Endodermal cell (in vitro differentiated cells): ENCODE measurements at regions not wholly inside any gene's neighbourhood (a gene's known extent, or its start where the extent isn't known, plus 50 kb on each side); places are given as distances from the start of the nearest gene placed in this dataset.

Experiments used
- DNase-seq: peaks from one replicate; pipeline ENCODE4 v3.0.0-alpha.2; 2017
- H3K27ac ChIP-seq: 2 replicates; pipeline ENCODE4 v1.5.1; 2013; ENCODE audit warnings: mild to moderate bottlenecking, low read depth, low read length, moderate library complexity
- H3K27me3 ChIP-seq: 2 replicates; pipeline ENCODE4 v1.6.1; 2013; ENCODE audit warnings: mild to moderate bottlenecking, low read length, moderate library complexity; ENCODE audit not compliant: insufficient read depth, control insufficient read depth, poor library complexity, severe bottlenecking
- H3K36me3 ChIP-seq: 2 replicates; pipeline ENCODE4 v1.7.0; 2013; ENCODE audit warnings: mild to moderate bottlenecking, low read length, moderate library complexity; ENCODE audit not compliant: control insufficient read depth, insufficient read depth
- H3K4me1 ChIP-seq: one replicate; pipeline ENCODE4 v1.7.0; 2013; ENCODE audit warnings: low read length; ENCODE audit not compliant: control insufficient read depth, insufficient read depth
- H3K4me3 ChIP-seq: 2 replicates; pipeline ENCODE4 v1.5.1; 2013; ENCODE audit warnings: mild to moderate bottlenecking, low read length, moderate library complexity
- H3K9ac ChIP-seq: 2 replicates; pipeline ENCODE4 v1.6.1; 2013; ENCODE audit warnings: mild to moderate bottlenecking, low read length, moderate library complexity; ENCODE audit not compliant: poor library complexity, severe bottlenecking; ENCODE audit errors: extremely low read depth
- H3K9me3 ChIP-seq: 2 replicates; pipeline ENCODE4 v1.6.1; 2013; ENCODE audit warnings: mild to moderate bottlenecking, low read length, moderate library complexity; ENCODE audit not compliant: control insufficient read depth
- H3K27ac Mint-ChIP-seq: 2 replicates; pipeline ENCODE4 v1.8.0; 2020; ENCODE audit warnings: mixed read lengths
- H3K27me3 Mint-ChIP-seq: 2 replicates; pipeline ENCODE4 v1.8.0; 2021; ENCODE audit warnings: mild to moderate bottlenecking, mixed read lengths; ENCODE audit not compliant: insufficient read depth
- H3K36me3 Mint-ChIP-seq: 2 replicates; pipeline ENCODE4 v1.8.0; 2020; ENCODE audit warnings: low read depth, mixed read lengths
- H3K4me1 Mint-ChIP-seq: 2 replicates; pipeline ENCODE4 v1.8.0; 2020; ENCODE audit warnings: mixed read lengths
- H3K4me3 Mint-ChIP-seq: 2 replicates; pipeline ENCODE4 v1.8.0; 2020; ENCODE audit warnings: mild to moderate bottlenecking, moderate library complexity, mixed read lengths
- H3K9me3 Mint-ChIP-seq: 2 replicates; pipeline ENCODE4 v1.8.0; 2020; ENCODE audit warnings: mild to moderate bottlenecking, mixed read lengths
- WGBS, 2 experiments: methylation state at CpG; one replicate each; pipeline versions ENCODE4 v1.1.5 to v1.1.7; 2013; ENCODE audit warnings: missing lambda C conversion rate in 2 of 2, mixed read lengths in 1 of 2; ENCODE audit not compliant: insufficient coverage in 1 of 2, insufficient read length in 1 of 2; 5-methylcytosine and 5-hydroxymethylcytosine counted together
- TF ChIP-seq, protein P1 (sequence below): fragments of 200-600 bp; sonication (generic); conservative IDR thresholded peaks from 2 replicates; pipeline ENCODE4 v1.5.0; 2021; ENCODE audit warnings: antibody characterized with exemption, mild to moderate bottlenecking

GRCh38 chr7:81516898-81517297, 252.9 kb downstream of the HGF start:
- H3K4me3 ChIP-seq: no peak overlapping the region

DNA sequence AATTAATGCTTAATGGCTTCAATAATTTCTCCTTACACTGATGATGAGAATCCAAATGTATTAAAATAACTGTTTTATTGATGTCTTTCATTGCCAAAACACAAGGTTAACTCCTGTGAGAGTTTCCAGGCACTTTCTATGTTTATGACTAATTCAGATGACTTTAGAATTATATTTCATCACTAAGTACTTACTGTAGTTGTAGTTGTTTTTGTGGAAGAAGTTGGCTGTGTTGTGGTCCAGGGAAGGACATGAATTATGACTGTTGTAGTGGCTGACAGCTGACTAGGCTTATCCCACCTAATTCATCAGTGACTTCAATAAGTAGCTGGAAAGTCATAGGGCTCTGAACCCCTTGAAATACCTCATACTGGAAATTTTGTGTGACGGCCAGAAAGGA, 254.8 kb downstream of the HGF start:
- peaks cover 3% of the 10 kb centered on the region for H3K4me1 Mint-ChIP-seq
- 89% methylated on average over 1 of the region's 1 CpG; no CpG with 5 or more reads in 1 of the 2 experiments for WGBS, 2 experiments

More at GRCh38 chr7:81516898-81517297, 252.9 kb downstream of the HGF start:
- no peak overlapping the region for H3K4me3 Mint-ChIP-seq
- no peaks in the 10 kb centered on the region for H3K36me3 ChIP-seq
- TF ChIP-seq, protein P1, sequence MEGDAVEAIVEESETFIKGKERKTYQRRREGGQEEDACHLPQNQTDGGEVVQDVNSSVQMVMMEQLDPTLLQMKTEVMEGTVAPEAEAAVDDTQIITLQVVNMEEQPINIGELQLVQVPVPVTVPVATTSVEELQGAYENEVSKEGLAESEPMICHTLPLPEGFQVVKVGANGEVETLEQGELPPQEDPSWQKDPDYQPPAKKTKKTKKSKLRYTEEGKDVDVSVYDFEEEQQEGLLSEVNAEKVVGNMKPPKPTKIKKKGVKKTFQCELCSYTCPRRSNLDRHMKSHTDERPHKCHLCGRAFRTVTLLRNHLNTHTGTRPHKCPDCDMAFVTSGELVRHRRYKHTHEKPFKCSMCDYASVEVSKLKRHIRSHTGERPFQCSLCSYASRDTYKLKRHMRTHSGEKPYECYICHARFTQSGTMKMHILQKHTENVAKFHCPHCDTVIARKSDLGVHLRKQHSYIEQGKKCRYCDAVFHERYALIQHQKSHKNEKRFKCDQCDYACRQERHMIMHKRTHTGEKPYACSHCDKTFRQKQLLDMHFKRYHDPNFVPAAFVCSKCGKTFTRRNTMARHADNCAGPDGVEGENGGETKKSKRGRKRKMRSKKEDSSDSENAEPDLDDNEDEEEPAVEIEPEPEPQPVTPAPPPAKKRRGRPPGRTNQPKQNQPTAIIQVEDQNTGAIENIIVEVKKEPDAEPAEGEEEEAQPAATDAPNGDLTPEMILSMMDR: no peak
- peaks cover 3% of the 10 kb centered on the region for H3K4me1 Mint-ChIP-seq
- H3K9me3 ChIP-seq: no peaks in the 10 kb centered on the region
- H3K4me1 ChIP-seq: no peaks in the 10 kb centered on the region
- H3K27me3 Mint-ChIP-seq: no peaks in the 10 kb centered on the region
- no peaks in the 10 kb centered on the region for H3K27me3 ChIP-seq
- no peak overlapping the region for H3K27ac ChIP-seq
- no peaks in the 10 kb centered on the region for H3K36me3 Mint-ChIP-seq
- no peak overlapping the region for H3K9ac ChIP-seq
- DNase-seq: no peak
- no peak overlapping the region for H3K27ac Mint-ChIP-seq
- no peaks in the 10 kb centered on the region for H3K9me3 Mint-ChIP-seq

GRCh38 chr7:81514546-81514945, 255.3 kb downstream of the HGF start:
- H3K9ac ChIP-seq: no peak overlapping the region
- WGBS, 2 experiments: 98 to 100% methylated on average over 1 to 3 of the region's 3 CpGs
- no peaks in the 10 kb centered on the region for H3K36me3 Mint-ChIP-seq
- no peaks in the 10 kb centered on the region for H3K9me3 ChIP-seq
- H3K27ac Mint-ChIP-seq: no peak overlapping the region
- no peak overlapping the region for H3K4me3 Mint-ChIP-seq
- H3K4me3 ChIP-seq: no peak overlapping the region
- TF ChIP-seq, protein P1: no peak
- no peak for DNase-seq
- H3K27me3 ChIP-seq: no peaks in the 10 kb centered on the region
- no peaks in the 10 kb centered on the region for H3K36me3 ChIP-seq
- no peaks in the 10 kb centered on the region for H3K4me1 ChIP-seq
- H3K9me3 Mint-ChIP-seq: no peaks in the 10 kb centered on the region
- no peak overlapping the region for H3K27ac ChIP-seq
- no peaks in the 10 kb centered on the region for H3K27me3 Mint-ChIP-seq
- H3K4me1 Mint-ChIP-seq: peaks cover 3% of the 10 kb centered on the region

More for the DNA sequence above, 254.8 kb downstream of the HGF start:
- Mint-ChIP-seq H3K27ac (no peak overlapping the region), H3K9me3 (no peaks in the 10 kb centered on the region), H3K4me3 (no peak overlapping the region), H3K27me3 (no peaks in the 10 kb centered on the region), H3K36me3 (no peaks in the 10 kb centered on the region)
- no peak for DNase-seq
- no peaks in the 10 kb centered on the region for H3K9me3 ChIP-seq
- no peaks in the 10 kb centered on the region for H3K4me1 ChIP-seq
- TF ChIP-seq, protein P1: no peak
- H3K36me3 ChIP-seq: no peaks in the 10 kb centered on the region
- H3K27ac ChIP-seq: no peak overlapping the region
- no peak overlapping the region for H3K9ac ChIP-seq
- no peaks in the 10 kb centered on the region for H3K27me3 ChIP-seq
- H3K4me3 ChIP-seq: no peak overlapping the region
